8988T (cell line): ENCODE measurements at regions not wholly inside any gene's neighbourhood (a gene's known extent, or its start where the extent isn't known, plus 50 kb on each side); places are given as distances from the start of the nearest gene placed in this dataset.

Source experiments
- DNase-seq: peaks from one replicate; pipeline ENCODE4 v3.0.0; 2011

GRCh38 chr5:68759593-68759992 is 334.2 kb upstream of the SLC30A5 start:
- DNase-seq = no peak

DNA sequence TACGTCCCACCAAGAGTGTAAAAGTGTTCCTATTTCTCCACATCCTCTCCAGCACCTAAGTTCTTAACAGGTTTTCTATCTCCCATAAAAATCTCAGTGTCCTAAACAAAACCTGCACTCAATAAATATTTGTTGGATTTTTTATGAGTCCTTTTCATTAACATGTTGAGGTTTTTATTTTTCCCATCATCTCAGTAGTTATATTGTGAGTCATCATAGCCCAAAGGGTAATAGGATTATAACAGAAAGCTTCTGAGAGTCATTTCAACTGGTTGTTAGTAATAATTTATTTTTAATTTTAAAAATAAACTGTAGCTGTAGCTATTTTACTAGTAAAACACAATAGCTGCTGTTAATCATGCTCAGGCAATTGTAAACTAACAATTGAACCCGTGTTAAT is 331.6 kb upstream of the SLC30A5 start:
- DNase-seq = no peak

GRCh38 chr5:68766952-68767464 is 326.8 kb upstream of the SLC30A5 start:
- no peak for DNase-seq

DNA sequence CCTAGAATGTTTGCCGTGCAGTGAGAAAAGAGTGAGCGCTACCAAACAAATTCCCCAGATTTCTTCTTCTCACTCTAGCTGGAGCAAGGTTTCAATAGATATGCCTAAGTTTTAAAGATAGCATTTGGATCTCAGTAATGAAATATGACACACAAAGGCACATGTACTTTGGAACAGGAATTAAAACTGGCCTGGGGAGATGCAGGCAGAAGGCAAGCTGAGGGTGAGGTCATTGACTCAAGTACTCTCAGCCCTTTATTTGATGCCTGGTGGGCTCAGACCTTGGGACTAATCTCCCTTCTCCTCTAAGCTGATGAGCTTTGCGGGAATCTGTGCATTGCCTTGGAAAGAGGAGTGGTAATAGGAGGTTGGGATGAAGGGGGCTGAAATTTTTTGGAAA is 323.3 kb upstream of the SLC30A5 start:
- DNase-seq = no peak

GRCh38 chr5:68771221-68771620 is 322.6 kb upstream of the SLC30A5 start:
- no peak for DNase-seq

GRCh38 chr5:68771732-68772131 is 322.1 kb upstream of the SLC30A5 start:
- no peak for DNase-seq

GRCh38 chr5:68776381-68776780 is 317.4 kb upstream of the SLC30A5 start:
- DNase-seq = no peak

DNA sequence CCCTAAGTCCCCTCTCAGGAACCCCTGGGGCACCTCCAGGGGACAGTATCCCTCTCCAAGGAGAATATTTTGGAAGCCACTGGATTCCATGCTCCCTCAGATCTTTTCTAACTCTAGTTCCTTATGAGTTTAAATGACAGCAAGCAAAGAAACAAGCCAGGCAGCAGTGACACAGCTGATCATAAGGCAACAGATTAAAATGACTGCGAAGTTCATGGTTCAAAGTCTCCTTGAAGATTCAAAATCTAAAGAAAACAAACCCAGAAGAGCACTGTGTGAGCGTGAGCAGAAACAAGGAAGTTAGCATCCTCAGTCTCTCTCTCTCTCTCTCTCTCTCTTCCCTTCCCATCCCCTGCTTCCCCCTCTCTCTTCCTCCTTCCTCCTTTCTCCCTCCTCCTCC is 316.7 kb upstream of the SLC30A5 start:
- no peak for DNase-seq

- DNase-seq = no peak
These were observed 315.3 kb upstream of the SLC30A5 start for GRCh38 chr5:68778484-68778883.

DNA sequence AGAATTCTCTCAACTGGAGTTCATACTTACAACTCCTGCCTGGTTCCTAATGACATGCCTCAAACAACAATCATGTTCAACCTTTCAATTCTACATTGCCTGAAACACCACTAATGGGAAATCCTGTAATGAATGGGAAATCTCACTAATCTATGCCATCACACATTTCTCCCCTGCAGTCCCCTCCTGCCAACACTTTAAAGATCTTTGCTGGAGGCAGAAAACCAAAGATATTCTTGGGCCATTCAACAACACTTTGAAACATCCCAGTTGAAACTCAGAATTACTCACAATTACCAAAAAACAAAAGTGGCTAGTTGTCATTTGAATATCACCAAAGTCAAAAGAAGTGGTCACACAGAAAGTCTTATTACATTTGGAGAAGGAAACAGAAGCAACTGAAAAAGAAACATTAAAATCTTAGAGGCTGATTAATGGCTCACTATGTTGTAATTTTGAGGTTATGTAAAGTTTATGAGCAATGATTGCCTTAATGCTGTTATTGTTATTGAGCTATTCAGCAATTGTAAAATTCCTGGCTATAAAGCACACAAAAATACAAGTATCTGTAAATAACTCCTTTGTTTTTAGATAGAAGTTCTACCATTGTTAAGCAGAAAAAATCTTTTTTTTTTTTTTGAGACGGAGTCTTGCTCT is 313.4 kb upstream of the SLC30A5 start:
- DNase-seq = no peak

GRCh38 chr5:68793074-68793473 is 300.7 kb upstream of the SLC30A5 start:
- no peak for DNase-seq

GRCh38 chr5:68793993-68794392 is 299.8 kb upstream of the SLC30A5 start:
- no peak for DNase-seq

DNA sequence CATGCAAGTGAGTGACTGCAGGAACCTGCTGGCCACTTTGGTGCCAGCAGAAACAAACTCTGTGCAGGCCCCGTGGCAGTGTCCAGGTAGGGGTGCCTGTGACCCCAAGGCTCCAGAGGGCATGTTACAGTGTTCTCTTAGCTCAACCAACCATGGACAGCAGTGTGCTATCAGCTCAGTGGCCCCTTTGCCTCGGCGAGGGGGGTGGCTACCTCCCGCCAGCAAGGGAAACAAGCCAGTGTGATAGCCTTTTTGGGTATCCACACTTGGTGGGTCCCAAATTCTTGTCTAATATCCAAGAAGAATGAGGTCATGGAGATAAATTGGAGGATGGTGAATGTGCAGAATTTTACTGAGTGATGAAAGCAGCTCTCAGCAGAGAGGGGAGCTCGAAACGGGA is 298.6 kb upstream of the SLC30A5 start:
- DNase-seq = no peak

- DNase-seq = no peak
These were observed 294.7 kb upstream of the SLC30A5 start for GRCh38 chr5:68798877-68799843.

GRCh38 chr5:68802430-68802829 is 291.4 kb upstream of the SLC30A5 start:
- no peak for DNase-seq

DNA sequence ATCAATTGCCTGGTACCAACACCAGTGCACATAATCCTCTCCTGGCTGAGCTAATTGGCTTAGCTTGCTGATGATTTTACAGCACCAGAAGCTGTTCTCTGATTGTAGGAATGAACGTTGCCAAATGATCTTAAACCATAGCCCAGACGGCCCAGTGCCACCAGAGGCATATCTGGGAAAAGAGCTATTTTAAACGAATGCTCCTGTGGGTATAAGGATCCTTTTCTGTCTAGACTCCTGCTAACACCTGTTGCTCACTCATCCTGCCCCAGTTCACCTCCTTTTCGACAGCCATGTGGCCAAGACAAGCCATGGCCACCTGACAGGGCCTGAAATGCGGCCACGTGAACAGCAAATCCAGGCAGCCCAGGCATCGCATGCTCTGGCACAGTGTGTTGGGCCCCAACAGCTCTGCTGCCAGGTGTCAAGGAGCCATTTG is 289.9 kb upstream of the SLC30A5 start:
- DNase-seq = no peak

GRCh38 chr5:68804343-68804742 is 289.5 kb upstream of the SLC30A5 start:
- no peak for DNase-seq

DNA sequence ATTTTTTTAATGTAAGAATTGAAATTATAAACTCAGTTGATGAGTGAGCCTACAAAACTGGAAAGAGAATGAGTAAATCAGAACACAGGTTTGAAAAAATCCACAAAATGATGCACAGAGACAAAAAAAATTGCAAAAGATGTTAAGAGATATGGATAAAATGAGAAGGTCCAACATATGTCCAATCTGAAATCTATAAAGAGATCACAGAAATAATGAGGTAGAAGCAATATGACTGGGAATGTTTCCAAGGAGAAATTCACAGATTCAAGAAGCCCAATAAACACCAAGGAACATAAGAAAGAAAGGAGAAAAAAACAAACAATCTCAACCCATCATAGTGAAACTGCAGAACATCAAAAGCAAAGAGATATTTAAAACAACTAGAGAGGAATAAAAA is 288.4 kb upstream of the SLC30A5 start:
- DNase-seq = no peak

DNA sequence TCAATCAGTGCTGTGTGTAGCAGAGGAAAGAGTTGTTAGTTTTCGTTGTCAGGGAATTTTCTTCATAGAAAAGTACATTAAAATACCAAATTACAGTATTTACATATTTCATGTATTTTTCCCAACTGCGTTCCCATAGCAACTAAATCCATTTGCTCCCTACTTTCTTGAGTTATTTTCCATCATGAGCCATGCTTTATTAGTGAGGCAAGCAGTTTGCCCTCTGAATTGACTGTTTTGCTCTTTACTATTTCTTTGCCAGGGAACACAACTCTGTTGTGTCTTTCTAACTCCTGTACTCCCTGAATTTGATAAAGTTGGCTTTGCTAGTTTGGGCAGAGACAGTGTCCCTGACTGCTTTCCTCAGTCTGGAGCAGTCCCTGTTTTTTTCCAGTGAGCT is 276.2 kb upstream of the SLC30A5 start:
- no peak for DNase-seq

GRCh38 chr5:68818057-68818695 is 275.6 kb upstream of the SLC30A5 start:
- no peak for DNase-seq

DNA sequence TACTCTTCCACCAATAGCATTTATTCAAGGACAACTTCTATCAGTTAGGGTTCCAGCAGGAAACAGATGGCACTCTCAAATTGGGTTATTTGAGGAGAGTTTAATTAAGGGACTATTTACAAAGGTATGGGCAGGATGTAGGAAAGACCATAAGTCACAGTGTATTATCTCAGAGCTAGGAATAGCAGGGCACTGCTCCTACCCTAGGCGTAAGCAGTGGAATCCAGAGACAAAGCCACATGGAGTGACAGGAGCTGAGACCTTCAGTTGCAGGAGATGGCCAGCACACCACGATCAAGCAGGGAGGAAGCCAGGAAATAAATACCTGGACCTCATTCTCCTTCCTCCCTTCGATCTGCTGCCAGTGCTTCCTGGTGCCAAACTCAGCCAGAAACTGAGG is 274.9 kb upstream of the SLC30A5 start:
- DNase-seq = no peak

DNA sequence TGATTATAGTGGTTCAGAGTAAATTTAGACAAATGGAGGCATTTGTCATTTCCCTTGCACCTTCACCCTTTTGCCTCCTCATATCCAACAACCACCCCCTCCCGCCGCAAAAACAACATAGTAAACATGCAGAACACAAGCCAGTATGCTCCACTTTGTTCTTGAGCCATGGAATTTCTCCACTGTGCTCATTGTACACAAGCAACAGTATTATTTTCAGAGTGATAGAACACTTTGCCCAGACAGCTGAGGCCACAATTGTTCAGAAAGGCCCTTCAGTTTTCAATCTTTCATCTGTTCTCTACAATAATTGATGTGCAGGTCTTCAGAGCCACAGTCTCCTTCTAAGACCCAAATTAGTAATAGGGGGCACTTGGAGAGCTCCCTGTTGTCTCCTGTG is 272.8 kb upstream of the SLC30A5 start:
- DNase-seq = no peak

- no peak for DNase-seq
These were observed 271.0 kb upstream of the SLC30A5 start for GRCh38 chr5:68822796-68823195.

DNA sequence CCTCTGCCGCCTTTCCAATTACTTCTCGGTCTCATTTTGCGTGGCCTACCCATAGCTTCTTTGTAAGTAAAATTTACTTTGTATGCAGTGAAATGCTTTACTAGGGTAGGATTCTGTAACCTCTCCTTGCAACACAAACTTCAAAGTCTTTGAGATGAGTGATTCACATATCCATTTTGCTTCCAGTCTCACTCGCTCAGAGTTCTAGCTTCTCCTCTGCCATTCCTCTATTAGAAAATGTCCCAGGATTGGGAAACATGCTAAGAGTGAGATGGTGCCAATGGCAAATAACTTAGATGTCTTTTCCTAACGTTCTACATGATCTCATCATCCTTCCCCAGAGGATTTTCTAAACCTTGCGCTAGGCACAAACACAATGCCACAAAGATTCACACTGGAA is 270.5 kb upstream of the SLC30A5 start:
- no peak for DNase-seq
